ENCODE measurements at regions not wholly inside any gene's neighbourhood (a gene's known extent, or its start where the extent isn't known, plus 50 kb on each side); places are given as distances from the start of the nearest gene placed in this dataset.
"Not testable (repeated sequence)": the region's sequence is repeated elsewhere in the genome, so short reads cannot be mapped to it uniquely, and the experiment has no call there.

- DNase-seq (ENCODE audit: low read depth) = no peak
Measured at GRCh38 chr3:107150675-107151074, 226.6 kb upstream of the CCDC54 start.

DNA sequence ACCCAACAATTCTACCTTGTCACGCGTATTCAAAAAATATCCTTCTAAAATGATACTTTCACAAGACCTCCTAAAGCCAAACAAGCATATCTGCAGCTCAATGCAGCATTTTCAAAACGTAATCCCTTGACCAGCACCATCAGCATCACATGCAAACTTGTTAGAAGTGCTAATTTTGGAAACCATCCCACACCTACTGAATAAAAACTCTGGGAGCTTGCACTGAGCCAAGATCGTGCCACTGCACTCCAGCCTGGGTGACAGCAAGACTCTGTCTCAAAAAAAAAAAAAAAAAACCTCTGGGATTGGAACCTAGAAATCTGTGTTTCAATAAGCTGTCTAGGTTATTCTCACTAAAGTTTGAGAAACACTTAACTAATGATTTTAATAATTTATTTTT is 223.3 kb upstream of the CCDC54 start:
- no peak for DNase-seq (ENCODE audit: low read depth)

DNA sequence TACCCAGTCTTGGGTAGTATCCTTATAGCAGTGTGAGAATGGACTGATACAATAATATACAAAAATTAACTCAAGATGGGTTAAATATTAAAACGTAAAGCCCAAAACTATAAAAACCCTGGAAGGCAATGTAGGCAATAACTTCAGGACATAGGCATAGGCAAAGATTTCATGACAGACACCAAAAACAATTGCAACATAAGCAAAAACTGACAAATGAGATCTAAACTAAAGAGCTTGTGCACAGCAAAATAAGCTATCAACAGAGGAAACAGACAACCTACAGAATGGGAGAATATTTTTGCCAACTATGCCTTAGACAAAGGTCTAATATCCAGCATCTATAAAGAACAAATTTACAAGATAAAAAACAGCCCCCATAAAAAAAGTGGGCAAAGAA is 204.8 kb upstream of the CCDC54 start:
- no peak for DNase-seq (ENCODE audit: low read depth)

GRCh38 chr3:107184375-107184774 is 192.9 kb upstream of the CCDC54 start:
- DNase-seq (ENCODE audit: low read depth) = no peak

GRCh38 chr3:107188262-107188661 is 189.0 kb upstream of the CCDC54 start:
- no peak for DNase-seq (ENCODE audit: low read depth)

DNA sequence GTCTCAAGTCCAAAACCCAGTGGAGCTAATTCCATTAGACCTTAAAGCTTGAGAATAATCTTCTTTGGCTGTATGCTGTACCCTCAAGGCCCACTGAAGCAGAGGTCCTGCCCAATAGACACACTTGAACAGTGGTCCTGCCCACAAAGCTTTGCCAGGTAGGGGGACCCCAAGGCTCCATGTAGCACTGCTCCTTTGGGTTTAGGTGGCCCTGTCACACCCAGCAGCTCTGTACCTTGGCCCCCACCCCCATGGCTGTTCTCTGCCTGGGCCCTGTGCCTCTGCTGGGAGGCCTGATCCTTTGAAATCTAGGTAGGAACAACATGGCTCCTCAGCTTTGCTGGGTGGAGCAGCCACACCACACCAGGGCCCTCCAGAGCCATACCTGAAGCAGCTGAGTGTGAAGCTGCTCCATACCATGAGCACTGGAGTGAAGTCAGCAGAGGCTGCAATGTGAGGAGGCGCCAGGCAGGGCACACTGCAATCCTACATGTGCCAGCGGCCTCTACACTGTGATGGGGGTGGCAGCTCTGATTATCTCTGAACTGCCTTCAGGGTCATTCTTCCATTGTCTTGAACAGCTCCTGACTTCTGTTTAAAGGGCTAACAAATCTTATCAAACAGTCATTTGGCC is 188.0 kb upstream of the CCDC54 start:
- DNase-seq (ENCODE audit: low read depth) = no peak

GRCh38 chr3:107193116-107193515 is 184.1 kb upstream of the CCDC54 start:
- DNase-seq (ENCODE audit: low read depth) = no peak

DNA sequence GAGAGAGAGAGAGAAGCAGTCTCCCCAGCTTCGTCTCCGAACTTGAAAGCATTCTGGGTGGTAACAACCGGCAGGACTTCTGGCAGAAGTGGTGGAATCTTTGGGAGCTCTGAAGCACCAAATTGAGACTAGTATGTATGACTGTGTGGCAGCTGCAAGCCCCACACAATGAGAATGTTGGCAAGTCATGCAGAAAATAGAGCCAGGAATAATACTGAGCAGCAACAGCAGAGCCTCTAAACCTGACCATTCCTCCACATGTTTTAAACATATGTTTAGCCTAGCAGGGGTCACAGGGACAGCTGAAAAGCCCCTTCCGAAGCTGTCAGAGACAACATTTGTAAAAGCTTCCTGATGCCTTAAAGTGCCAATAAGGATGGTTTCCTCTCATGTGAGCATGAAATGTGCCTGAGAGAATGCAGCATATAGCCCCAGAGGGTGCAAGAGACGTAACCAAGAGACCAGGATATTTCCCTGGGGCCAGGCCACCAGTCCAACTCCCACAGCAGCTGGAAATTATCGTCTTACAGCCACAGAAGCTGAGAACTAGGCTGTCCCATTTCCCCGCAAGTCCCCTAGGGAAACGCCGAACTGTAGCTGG is 178.6 kb upstream of the CCDC54 start:
- DNase-seq (ENCODE audit: low read depth) = no peak

GRCh38 chr3:107201146-107201545 is 176.1 kb upstream of the CCDC54 start:
- DNase-seq (ENCODE audit: low read depth) = no peak

GRCh38 chr3:107202885-107203284 is 174.4 kb upstream of the CCDC54 start:
- DNase-seq (ENCODE audit: low read depth) = not testable (repeated sequence)

DNA sequence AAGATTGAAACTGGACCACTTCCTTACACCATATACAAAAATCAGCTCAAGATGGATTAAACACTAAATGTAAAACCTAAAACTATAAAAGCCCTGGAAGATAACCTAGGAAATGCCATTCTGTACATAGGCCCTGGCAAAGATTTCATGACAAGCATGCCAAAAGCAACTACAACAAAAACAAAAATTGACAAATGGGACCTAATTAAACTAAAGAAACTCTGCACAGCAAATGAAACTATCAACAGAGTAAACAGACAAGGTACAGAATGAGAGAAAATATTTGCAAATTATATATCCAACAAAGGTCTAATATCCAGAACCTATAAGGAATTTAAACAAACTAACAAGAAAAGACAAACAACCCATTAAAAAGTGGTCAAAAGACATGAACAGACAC is 173.1 kb upstream of the CCDC54 start:
- no peak for DNase-seq (ENCODE audit: low read depth)

DNA sequence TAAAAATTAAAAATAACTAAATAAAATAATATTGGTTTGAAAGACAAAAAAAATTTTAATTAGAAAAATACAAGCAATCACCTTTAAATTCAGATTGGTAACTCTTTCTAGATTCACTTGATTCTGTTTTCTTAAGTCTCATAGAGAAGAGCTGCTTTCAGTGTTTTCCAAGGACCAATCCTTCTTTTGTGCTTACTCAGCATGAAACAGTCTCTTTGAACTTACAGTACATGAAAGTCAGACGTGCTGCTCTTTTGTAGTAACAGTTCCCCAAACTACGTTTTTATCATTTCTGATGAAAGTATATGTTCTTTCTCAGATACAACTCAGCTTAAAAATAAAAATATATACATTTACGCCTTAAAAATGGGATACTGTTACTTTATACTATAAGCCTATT is 171.9 kb upstream of the CCDC54 start:
- DNase-seq (ENCODE audit: low read depth) = no peak

DNA sequence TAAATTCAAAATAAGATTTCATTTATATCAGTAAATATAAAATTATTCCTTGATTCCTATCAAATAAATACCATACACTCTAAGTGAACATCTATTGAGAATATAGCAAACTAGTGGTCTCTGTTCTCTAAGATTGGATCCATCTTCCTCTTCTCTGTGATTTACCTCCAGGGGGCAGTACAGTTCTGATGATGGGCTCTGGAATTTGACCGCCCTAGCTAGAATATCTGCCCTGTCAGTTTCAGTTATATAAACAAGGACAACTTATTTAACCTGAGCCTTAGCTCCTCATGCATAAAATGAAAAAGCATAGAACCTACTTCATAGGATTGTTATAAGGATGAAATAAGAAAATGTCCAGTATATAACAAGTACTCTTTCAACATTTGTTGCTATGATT is 171.1 kb upstream of the CCDC54 start:
- peak; percentile 40 for DNase-seq (ENCODE audit: low read depth)

DNA sequence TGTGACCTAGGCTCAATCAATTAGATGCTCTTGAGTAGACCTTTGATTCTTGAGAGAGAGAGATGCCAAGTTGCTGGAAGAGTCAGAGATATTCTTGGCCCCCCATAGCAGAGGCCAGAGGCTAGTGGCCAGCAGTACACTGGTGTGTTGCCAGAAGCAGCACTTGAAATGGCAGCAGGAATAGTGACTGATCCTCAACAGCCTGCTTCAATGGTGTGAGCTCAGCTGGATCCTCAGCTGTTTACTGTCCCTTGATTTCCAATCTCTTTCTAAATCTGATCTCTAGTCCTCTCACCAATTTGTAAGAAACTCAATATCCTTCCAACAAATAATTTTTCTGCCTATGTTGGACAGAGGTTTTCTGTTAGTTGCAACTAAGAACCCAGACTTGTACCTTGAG is 170.3 kb upstream of the CCDC54 start:
- no peak for DNase-seq (ENCODE audit: low read depth)

- DNase-seq (ENCODE audit: low read depth) = peak; percentile 94
Measured at GRCh38 chr3:107208100-107208499, 169.1 kb upstream of the CCDC54 start.

DNA sequence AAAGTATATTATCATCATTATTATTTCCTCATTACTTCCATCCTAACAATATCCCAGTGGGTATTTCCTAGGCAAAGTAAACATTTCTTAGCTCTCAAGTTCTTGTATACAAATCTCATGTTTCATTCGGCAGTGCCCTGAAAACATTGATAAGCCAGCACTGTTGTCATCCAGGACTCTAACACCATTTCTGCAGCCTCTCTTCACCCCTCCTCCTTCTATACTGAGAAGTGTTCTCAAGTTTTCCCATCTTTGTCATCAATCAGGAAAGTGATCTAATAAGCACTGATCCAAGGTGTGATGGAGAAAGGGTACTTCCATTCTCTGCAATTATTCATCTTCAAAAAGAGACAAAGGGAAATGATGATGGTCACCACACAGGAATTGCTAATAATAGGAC is 168.4 kb upstream of the CCDC54 start:
- no peak for DNase-seq (ENCODE audit: low read depth)

GRCh38 chr3:107209302-107209990 is 167.8 kb upstream of the CCDC54 start:
- DNase-seq (ENCODE audit: low read depth) = no peak

- DNase-seq (ENCODE audit: low read depth) = no peak
Measured at GRCh38 chr3:107211608-107212007, 165.6 kb upstream of the CCDC54 start.

- no peak for DNase-seq (ENCODE audit: low read depth)
Measured at GRCh38 chr3:107212618-107213017, 164.6 kb upstream of the CCDC54 start.

DNA sequence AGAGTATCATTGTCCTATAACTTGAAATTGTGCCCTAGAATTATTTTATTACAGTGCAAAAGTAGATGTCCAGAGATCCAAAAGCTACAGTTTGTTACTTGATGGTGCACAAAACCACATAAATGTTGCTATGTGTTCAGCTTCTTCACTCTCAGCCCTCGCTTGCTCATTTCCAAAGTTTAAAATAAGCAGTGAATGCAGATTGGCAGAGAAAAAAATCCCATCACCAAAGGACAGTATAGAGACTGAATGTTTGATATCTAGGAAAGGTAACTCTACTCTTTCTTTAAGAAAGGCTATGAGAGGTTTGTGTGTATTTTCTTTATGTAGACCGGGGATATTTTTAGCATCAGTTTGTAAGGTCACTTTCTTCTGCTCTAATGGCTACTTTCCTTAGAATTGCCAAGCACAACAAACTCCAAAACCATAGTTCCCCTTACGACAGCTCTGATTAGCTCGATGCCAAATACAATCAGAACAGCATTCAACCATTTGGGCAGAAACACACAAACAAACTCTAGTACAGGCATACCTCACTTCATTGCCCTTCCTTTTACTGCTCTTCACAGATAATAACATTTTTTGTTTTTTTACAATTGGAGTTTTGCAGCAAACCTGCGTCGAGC is 164.1 kb upstream of the CCDC54 start:
- no peak for DNase-seq (ENCODE audit: low read depth)

DNA sequence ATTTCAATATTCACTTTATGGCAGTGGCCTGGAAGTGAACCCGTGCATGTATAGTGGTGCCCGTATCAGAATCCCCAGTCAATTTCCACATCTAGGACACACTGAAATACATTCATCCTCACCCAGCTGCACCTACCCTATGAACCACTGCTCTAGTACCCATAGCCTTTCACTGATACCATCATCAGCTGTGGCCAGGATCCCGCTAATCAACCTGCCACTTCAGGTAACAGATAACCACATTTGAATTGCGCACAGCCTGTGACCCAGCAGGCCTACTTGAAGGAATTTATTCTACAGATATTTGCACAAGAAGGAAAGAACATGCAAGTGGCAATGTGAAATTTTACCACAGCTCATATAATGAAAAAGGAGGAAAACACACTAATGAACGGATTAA is 161.0 kb upstream of the CCDC54 start:
- DNase-seq (ENCODE audit: low read depth) = no peak

DNA sequence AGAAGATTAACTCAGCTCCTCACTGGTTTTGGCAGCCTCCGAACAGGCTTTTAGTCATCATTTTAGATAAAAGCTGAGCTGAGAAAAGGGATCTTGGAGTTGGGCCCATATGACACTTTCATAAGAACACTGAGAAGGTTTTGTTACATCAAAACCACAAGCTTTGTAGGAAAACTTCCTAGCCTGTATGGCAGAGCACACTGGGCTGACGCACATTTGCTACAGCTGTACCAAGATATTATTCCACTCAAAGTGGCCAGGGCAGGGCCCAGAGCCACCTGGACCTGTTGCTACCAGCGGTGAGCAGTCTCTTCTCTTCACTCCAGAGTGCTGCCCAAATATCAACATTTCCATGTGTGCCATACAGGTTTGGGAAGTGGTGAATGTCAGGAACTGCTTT is 160.5 kb upstream of the CCDC54 start:
- DNase-seq (ENCODE audit: low read depth) = peak; percentile 72

DNA sequence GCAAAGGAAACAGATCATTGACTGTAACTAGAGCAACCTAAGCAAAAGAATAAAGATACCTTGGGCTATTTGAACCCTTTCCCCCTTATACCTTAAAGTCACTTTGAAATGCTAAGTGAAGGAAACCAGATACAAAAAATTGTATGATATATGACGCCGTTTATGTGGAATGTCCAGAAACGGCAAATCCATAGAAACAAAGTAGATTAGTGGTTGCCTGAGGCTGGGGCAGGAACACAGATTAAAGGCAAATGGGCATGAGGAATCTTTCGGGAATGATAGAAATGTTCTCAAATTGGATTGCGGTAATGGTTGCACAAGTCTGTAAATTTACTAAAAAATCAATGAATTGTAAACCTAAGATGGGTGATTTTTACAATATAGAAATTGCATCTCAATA is 160.1 kb upstream of the CCDC54 start:
- peak; percentile 94 for DNase-seq (ENCODE audit: low read depth)

Measured in HS-5 (cell line).